Stimulated activated CD8-positive, alpha-beta memory T cell treated with anti-CD3 and anti-CD28 coated beads, Interleukin-15, amount 100 ng/mL, for 48 hours (primary cell): ENCODE measurements at regions not wholly inside any gene's neighbourhood (a gene's known extent, or its start where the extent isn't known, plus 50 kb on each side); places are given as distances from the start of the nearest gene placed in this dataset.

ENCODE experiments used
- DNase-seq, 2 donors: peaks; one replicate each; pipeline ENCODE4 v3.0.0-alpha.2; 2020; ENCODE audit warnings: low read depth in 2 of 2

GRCh38 chr5:136811086-136811485 lies 445.7 kb upstream of the TRPC7 start:
- DNase-seq = no peak

- DNase-seq = no peak
These were observed 445.0 kb upstream of the TRPC7 start for GRCh38 chr5:136810261-136810801.

GRCh38 chr5:136809382-136809781 lies 444.0 kb upstream of the TRPC7 start:
- no peak for DNase-seq

GRCh38 chr5:136808756-136809155 lies 443.4 kb upstream of the TRPC7 start:
- no peak for DNase-seq

GRCh38 chr5:136805466-136805865 lies 440.1 kb upstream of the TRPC7 start:
- DNase-seq = no peak

- no peak for DNase-seq
These were observed 437.0 kb upstream of the TRPC7 start for GRCh38 chr5:136802383-136802782.

GRCh38 chr5:136799806-136800372 lies 434.5 kb upstream of the TRPC7 start:
- DNase-seq = no peak

- no peak for DNase-seq
These were observed 428.0 kb upstream of the TRPC7 start for GRCh38 chr5:136793300-136793699.

GRCh38 chr5:136781464-136781863 lies 416.1 kb upstream of the TRPC7 start:
- no peak for DNase-seq

- DNase-seq = no peak
These were observed 415.2 kb upstream of the TRPC7 start for GRCh38 chr5:136780518-136780917.

- no peak for DNase-seq
These were observed 410.9 kb upstream of the TRPC7 start for GRCh38 chr5:136776022-136776927.

GRCh38 chr5:136772491-136772890 lies 407.1 kb upstream of the TRPC7 start:
- no peak for DNase-seq

GRCh38 chr5:136769900-136770684 lies 404.7 kb upstream of the TRPC7 start:
- peak in 1 of 2 donors; percentile 3 for DNase-seq

GRCh38 chr5:136769093-136769492 lies 403.7 kb upstream of the TRPC7 start:
- DNase-seq = no peak

GRCh38 chr5:136768457-136768856 lies 403.1 kb upstream of the TRPC7 start:
- DNase-seq = no peak

GRCh38 chr5:136766456-136766855 lies 401.1 kb upstream of the TRPC7 start:
- no peak for DNase-seq

- no peak for DNase-seq
These were observed 399.3 kb upstream of the TRPC7 start for GRCh38 chr5:136764601-136765000.

- DNase-seq = no peak
These were observed 398.2 kb upstream of the TRPC7 start for GRCh38 chr5:136763548-136763947.

- DNase-seq = no peak
These were observed 388.9 kb upstream of the TRPC7 start for GRCh38 chr5:136754216-136754615.

GRCh38 chr5:136750224-136750862 lies 385.0 kb upstream of the TRPC7 start:
- DNase-seq = no peak

- DNase-seq = no peak
These were observed 383.7 kb upstream of the TRPC7 start for GRCh38 chr5:136749016-136749415.

- no peak for DNase-seq
These were observed 377.7 kb upstream of the TRPC7 start for GRCh38 chr5:136743052-136743451.
